ENCODE measurements at regions not wholly inside any gene's neighbourhood (a gene's known extent, or its start where the extent isn't known, plus 50 kb on each side); places are given as distances from the start of the nearest gene placed in this dataset.

DNA sequence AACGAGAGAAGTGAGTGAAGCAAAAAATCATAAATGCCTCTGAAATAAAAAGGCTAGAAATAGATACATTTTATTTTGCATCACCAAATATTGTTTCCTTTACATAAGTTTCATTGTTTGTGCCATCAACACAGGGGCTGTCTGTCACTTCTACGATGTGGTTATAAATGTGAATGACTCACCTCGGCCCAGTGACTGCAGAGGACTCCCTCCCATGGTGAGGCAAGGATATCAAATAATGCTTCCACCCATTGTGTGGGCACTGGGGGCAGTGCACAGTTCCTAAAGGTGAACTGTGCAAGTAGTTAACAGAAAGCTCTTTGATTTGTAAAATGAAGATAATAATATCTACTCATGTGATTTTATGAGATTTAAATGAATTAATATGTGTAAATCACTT is 230.3 kb upstream of the NEIL3 start:
- no peak overlapping the region for H3K4me3 Mint-ChIP-seq
- no peaks in the 10 kb centered on the region for H3K4me1 Mint-ChIP-seq
- no peak overlapping the region for H3K27ac Mint-ChIP-seq
- H3K36me3 Mint-ChIP-seq = no peaks in the 10 kb centered on the region
- H3K9me3 Mint-ChIP-seq = no peaks in the 10 kb centered on the region
- ATAC-seq (no peak), DNase-seq (ENCODE audit: low spot score in 2 of 2) (no peak)

DNA sequence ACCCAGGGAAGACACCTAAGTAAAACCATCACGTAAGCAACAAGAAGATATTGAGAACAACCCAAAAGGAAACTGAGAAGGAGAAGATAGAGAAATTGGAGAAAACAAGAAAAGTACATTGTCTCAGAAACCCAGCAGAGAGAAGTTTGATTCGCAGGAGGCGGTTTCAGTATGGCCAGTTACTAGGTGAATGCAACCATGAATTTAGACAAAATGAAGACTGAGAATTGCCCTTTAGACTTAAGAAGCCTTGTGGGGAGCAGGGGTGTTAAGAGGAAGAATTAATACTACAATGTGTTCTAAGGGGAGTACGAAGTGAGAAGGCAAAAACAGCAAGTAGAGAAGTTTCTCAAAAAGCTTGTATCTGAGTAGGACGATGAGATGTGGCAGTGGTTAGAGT is 229.3 kb upstream of the NEIL3 start:
- DNase-seq (ENCODE audit: low spot score in 2 of 2) = no peak
- Mint-ChIP-seq H3K36me3 (no peaks in the 10 kb centered on the region), H3K27ac (no peak overlapping the region), H3K4me3 (no peak overlapping the region), H3K4me1 (no peaks in the 10 kb centered on the region), H3K9me3 (no peaks in the 10 kb centered on the region)
- ATAC-seq = no peak

DNA sequence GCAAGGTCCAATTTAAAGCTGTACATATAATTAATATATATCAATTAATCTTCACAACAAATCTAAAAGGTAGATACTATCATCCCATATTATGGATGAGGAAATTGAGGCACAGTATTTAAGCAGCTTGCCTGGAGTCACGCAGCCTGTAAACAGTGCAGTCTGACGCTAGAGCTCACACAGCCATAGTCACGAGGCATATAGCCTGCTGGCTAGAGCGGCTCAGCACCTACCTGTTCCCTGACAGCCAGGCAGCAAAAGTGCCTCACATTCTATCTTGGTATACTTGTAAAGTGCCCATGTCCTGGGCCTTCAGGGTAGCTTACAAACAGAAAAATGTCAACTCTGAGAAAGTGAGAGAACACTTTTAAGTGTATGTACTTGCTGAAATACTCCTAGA is 222.6 kb upstream of the NEIL3 start:
- no peaks in the 10 kb centered on the region for H3K9me3 Mint-ChIP-seq
- H3K27ac Mint-ChIP-seq = no peak overlapping the region
- no peaks in the 10 kb centered on the region for H3K36me3 Mint-ChIP-seq
- DNase-seq (ENCODE audit: low spot score in 2 of 2) = no peak
- ATAC-seq = peak; percentile 44
- H3K4me1 Mint-ChIP-seq = no peaks in the 10 kb centered on the region
- H3K4me3 Mint-ChIP-seq = no peak overlapping the region

DNA sequence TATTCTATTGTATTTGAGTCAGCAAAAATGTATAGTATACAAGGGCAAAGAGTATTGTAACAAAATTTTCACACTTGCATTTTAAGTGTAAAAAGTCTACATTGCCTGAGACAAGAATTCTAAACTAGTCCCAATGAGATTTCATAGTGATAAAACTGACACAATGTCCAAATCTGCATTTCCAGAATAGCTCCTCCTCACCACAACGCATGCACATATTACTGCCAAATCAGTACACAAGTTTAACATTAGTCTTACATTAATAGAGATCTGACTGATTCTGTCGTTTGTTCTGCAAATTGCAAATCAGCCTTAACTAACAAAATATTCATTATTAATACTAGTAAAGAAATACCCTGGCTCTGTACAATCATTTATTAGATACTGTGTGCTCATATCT is 222.2 kb upstream of the NEIL3 start:
- no peaks in the 10 kb centered on the region for H3K9me3 Mint-ChIP-seq
- ATAC-seq (no peak), DNase-seq (ENCODE audit: low spot score in 2 of 2) (no peak)
- H3K4me3 Mint-ChIP-seq = no peak overlapping the region
- H3K36me3 Mint-ChIP-seq = no peaks in the 10 kb centered on the region
- no peaks in the 10 kb centered on the region for H3K4me1 Mint-ChIP-seq
- H3K27ac Mint-ChIP-seq = no peak overlapping the region

DNA sequence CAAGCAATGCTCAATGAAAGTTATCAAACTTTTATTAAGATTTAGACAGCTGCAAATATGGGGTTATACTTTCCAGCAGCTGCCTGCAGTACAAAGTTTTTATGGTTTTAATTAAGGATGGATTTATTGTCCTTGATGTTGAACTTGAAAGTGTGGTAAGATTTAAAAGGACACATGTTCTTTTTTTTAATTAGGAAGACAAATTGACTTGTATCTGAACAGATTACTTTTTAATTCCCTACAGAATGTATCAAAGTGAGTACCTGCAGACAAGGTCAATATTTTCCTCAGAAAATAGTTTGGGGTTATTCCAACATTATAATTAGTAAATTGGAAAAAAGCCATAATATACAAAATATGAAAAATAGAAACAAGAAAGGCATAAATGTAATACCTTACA is 218.2 kb upstream of the NEIL3 start:
- H3K4me1 Mint-ChIP-seq = no peaks in the 10 kb centered on the region
- no peak for ATAC-seq
- no peak overlapping the region for H3K27ac Mint-ChIP-seq
- H3K4me3 Mint-ChIP-seq = no peak overlapping the region
- H3K9me3 Mint-ChIP-seq = no peaks in the 10 kb centered on the region
- no peak for DNase-seq (ENCODE audit: low spot score in 2 of 2)
- H3K36me3 Mint-ChIP-seq = no peaks in the 10 kb centered on the region

DNA sequence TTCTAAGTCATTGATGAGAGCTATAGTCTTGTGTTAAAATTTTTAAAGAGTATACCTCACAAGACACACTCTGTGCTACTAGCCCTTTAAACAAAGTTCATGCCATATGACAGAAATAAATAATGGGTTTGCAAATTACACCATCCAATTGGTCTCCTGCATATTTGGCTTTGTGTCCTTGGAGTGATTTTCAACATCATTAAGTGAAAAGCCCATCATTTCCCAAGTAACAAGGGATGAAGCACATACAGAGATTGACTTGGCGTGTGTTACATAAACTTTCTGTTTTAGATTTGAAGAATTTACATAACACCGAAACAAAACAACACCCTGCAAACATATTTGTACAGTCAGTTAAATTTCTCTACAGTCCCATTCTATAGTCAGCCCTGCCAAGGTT is 216.9 kb upstream of the NEIL3 start:
- no peak for ATAC-seq
- H3K4me3 Mint-ChIP-seq = no peak overlapping the region
- H3K9me3 Mint-ChIP-seq = no peaks in the 10 kb centered on the region
- no peaks in the 10 kb centered on the region for H3K4me1 Mint-ChIP-seq
- H3K27ac Mint-ChIP-seq = no peak overlapping the region
- no peaks in the 10 kb centered on the region for H3K36me3 Mint-ChIP-seq
- DNase-seq (ENCODE audit: low spot score in 2 of 2) = no peak

DNA sequence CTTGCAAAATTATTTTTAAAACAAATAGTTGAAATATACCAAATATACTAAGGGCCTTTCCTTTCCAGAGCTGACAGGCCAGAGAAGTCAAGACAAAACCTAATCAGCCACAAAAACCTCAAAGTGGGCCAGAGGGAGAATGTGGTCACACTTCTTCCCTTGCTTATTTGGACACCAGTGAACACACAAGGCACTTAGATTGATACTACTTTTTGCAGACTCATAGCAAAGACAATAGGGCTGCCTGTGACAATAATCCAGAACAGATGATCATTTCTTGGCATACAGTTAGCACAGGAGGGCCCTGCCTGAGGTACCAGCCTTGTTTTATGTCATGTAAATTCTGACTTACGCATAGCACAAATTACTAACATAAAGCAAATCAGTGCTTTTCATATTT is 215.7 kb upstream of the NEIL3 start:
- H3K36me3 Mint-ChIP-seq = no peaks in the 10 kb centered on the region
- H3K27ac Mint-ChIP-seq = no peak overlapping the region
- ATAC-seq (no peak), DNase-seq (ENCODE audit: low spot score in 2 of 2) (no peak)
- H3K4me1 Mint-ChIP-seq = no peaks in the 10 kb centered on the region
- no peak overlapping the region for H3K4me3 Mint-ChIP-seq
- H3K9me3 Mint-ChIP-seq = no peaks in the 10 kb centered on the region

DNA sequence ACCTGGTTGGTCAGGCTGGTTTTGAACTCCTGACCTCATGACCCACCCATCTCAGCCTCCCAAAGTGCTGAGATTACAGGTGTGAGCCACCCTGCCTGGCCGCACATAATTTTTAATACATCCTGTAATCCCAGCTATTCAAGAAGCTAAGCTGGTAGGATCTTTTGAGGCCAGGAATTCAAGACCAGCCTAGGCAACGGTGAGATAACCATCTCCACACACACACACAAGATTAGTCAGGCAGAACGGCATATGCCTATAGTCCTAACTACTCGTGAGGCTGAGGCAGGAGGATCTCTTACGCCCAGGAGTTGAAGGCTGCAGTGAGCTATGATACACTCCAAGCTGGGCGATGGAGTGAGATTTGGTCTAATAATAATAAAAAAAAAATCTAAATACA is 212.4 kb upstream of the NEIL3 start:
- no peaks in the 10 kb centered on the region for H3K9me3 Mint-ChIP-seq
- ATAC-seq = no peak
- no peaks in the 10 kb centered on the region for H3K36me3 Mint-ChIP-seq
- no peaks in the 10 kb centered on the region for H3K4me1 Mint-ChIP-seq
- H3K27ac Mint-ChIP-seq = no peak overlapping the region
- DNase-seq (ENCODE audit: low spot score in 2 of 2) = no peak
- no peak overlapping the region for H3K4me3 Mint-ChIP-seq

DNA sequence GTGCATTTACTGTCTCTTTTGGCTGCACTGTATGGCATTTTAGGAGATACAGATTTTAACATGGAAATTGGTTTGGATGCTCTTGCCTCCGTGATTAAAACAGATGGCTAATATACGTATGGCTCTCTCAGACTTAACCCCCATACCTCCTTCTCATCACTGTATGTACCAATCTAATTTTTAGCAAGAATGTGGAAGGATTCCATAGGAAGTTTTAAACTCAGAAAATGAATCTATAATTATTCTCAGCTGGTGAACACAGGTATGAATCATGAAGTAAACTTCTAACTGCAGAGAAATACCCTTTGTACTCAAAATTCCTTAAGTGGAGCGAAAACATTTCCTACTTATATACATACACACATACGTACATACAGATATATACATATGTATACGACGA is 210.5 kb upstream of the NEIL3 start:
- DNase-seq (ENCODE audit: low spot score in 2 of 2) (no peak), ATAC-seq (no peak)
- no peak overlapping the region for H3K4me3 Mint-ChIP-seq
- H3K4me1 Mint-ChIP-seq = no peaks in the 10 kb centered on the region
- H3K27ac Mint-ChIP-seq = no peak overlapping the region
- H3K36me3 Mint-ChIP-seq = no peaks in the 10 kb centered on the region
- no peaks in the 10 kb centered on the region for H3K9me3 Mint-ChIP-seq

DNA sequence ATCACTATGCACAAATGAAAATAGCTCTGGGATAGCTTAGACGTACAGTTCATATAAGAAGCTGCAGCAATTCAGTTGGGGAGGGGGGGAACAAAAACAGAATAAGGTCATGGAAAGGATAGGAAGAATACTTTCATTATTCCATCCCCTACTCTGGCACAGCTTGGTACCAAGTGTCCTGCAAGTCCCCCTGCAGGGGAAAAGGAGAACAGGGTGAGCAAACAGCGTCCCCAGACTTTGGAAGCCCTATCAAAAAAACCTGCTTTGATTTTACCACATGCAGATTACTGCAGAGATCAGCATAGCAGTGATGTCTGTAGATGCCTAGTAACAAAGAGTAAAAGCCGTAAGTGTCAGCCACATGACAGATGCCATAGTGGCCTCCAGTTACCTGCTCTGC is 209.4 kb upstream of the NEIL3 start:
- DNase-seq (ENCODE audit: low spot score in 2 of 2) (no peak), ATAC-seq (no peak)
- H3K4me3 Mint-ChIP-seq = no peak overlapping the region
- no peaks in the 10 kb centered on the region for H3K9me3 Mint-ChIP-seq
- H3K36me3 Mint-ChIP-seq = no peaks in the 10 kb centered on the region
- no peaks in the 10 kb centered on the region for H3K4me1 Mint-ChIP-seq
- H3K27ac Mint-ChIP-seq = no peak overlapping the region

DNA sequence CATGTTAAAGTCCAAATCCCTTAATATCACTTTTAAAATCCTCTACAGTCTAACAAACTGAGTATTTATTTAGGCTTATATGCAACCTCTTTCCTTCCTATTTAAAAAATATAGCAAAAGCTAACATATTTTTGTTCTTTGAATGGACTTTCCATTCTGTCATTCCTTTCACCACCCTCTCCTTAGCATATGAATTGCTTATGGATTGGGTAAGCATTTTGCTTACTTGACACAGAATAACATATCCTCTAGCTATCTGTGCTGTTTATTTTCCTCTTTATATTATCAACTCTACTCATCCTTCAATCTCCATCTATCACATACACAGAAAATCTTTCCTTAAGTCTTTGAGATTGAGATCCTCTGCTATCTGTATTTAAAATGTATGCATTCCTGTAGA is 206.1 kb upstream of the NEIL3 start:
- no peak overlapping the region for H3K27ac Mint-ChIP-seq
- no peaks in the 10 kb centered on the region for H3K9me3 Mint-ChIP-seq
- H3K4me3 Mint-ChIP-seq = no peak overlapping the region
- ATAC-seq (no peak), DNase-seq (ENCODE audit: low spot score in 2 of 2) (no peak)
- no peaks in the 10 kb centered on the region for H3K4me1 Mint-ChIP-seq
- no peaks in the 10 kb centered on the region for H3K36me3 Mint-ChIP-seq

DNA sequence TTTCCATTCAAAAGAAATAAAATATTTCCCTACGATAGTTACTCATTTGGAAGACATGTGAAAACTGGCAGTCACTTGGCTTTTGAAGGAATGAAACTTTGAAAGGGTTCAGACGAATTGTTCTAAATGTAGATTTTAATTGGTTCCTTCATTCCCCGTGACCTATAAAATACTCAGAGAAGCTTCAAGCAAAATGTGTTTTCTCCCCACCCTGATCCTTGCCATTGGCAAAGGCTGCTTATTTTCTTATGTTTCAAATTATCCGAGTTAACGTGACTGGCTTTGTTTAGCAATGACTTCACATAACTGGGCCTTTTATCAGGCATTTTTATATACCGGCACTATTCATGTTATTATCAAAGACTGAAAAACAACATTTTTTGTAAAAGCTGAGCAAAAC is 204.1 kb upstream of the NEIL3 start:
- no peaks in the 10 kb centered on the region for H3K4me1 Mint-ChIP-seq
- H3K36me3 Mint-ChIP-seq = no peaks in the 10 kb centered on the region
- no peak overlapping the region for H3K27ac Mint-ChIP-seq
- no peak overlapping the region for H3K4me3 Mint-ChIP-seq
- no peaks in the 10 kb centered on the region for H3K9me3 Mint-ChIP-seq
- DNase-seq (ENCODE audit: low spot score in 2 of 2) (no peak), ATAC-seq (no peak)

DNA sequence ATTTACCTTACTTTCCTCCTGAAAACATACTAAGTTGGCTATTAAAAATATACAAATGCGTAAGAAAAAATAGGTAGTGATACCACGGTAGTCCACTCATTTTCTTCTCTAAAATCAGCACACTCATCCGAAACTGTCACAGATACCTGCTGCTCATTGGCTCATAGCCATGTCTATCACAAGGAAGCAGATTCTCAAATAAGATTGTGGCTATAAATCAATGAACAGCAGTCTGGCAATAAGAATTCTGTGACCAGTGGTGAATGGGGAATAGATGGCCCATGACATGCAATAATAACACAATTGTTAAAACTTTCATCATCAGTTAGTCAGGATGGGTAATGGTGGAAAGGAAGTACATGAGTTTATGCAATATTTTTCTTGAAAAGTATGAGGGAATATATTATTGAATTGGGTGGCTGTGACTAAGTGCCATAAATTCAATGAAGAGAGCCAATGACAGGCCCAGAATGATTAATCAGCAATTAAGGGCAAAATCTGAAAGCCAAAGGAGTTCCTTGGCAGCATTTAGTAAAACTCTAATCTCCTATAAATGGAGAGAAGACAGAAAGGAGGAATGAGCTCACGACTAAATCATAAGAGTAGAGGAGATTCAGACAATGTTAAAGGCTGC is 202.3 kb upstream of the NEIL3 start:
- no peak overlapping the region for H3K4me3 Mint-ChIP-seq
- H3K9me3 Mint-ChIP-seq = no peaks in the 10 kb centered on the region
- H3K36me3 Mint-ChIP-seq = no peaks in the 10 kb centered on the region
- ATAC-seq (no peak), DNase-seq (ENCODE audit: low spot score in 2 of 2) (no peak)
- H3K4me1 Mint-ChIP-seq = no peaks in the 10 kb centered on the region
- no peak overlapping the region for H3K27ac Mint-ChIP-seq

DNA sequence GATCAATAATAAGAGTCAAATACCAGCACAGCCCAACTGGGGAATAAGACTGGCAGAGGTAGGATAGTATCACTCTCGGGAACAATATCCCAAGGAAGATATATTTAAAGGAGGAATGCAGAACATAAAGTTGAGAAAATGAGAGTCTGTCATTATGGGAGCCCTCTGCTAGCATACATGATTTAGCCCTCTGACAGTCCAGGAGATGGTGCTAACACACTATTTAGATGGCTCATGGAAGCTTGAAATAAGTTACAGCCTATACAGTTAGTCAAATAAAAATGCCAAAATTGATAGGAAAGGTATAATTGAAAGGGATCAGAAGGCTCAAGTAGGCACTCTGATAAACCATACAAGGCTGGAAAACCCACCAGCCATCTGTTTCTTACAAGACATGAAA is 201.0 kb upstream of the NEIL3 start:
- Mint-ChIP-seq H3K36me3 (no peaks in the 10 kb centered on the region), H3K4me3 (no peak overlapping the region), H3K27ac (no peak overlapping the region), H3K4me1 (no peaks in the 10 kb centered on the region), H3K9me3 (no peaks in the 10 kb centered on the region)
- DNase-seq (ENCODE audit: low spot score in 2 of 2) (no peak), ATAC-seq (peak; percentile 48)

DNA sequence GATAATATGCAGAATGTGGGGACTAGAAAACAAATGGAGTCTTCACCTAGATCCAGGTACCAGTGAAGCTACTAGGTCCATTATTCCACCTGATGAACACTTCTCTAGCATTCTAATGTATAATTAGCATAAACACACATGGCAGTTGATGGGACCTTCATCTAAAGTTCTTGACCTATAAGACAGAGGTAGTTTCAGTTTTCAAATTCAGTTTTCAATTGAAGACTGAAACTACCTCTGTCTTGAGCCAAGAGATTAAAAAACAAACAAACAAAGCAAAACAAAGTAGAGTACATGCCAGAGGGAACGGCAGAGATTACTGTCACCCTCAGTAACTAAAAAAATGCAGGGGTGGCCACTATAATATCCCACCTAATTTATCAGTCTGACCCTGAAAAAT is 199.9 kb upstream of the NEIL3 start:
- H3K27ac Mint-ChIP-seq = no peak overlapping the region
- no peak overlapping the region for H3K4me3 Mint-ChIP-seq
- DNase-seq (ENCODE audit: low spot score in 2 of 2) = no peak
- no peak for ATAC-seq
- H3K36me3 Mint-ChIP-seq = no peaks in the 10 kb centered on the region
- no peaks in the 10 kb centered on the region for H3K4me1 Mint-ChIP-seq
- no peaks in the 10 kb centered on the region for H3K9me3 Mint-ChIP-seq

DNA sequence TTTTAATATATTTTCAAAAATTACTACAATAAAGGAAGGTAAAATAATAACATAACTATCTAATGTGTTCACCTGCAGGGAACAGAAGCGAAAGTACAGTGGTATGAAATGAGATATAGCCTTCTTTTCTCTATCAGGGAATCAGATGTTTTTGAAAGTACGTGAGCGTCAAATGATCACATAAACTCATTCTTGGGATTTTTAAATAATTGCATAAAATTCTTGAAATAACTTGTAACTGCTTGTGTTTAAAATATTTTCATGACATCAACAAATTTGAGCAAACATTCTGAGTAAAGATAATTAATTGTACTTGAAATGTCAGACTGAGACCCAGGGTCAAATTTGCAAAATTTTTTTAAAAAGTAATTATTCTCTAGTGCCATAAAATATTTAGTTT is 193.5 kb upstream of the NEIL3 start:
- Mint-ChIP-seq H3K4me1 (no peaks in the 10 kb centered on the region), H3K27ac (no peak overlapping the region), H3K4me3 (no peak overlapping the region), H3K36me3 (no peaks in the 10 kb centered on the region), H3K9me3 (no peaks in the 10 kb centered on the region)
- DNase-seq (ENCODE audit: low spot score in 2 of 2) (no peak), ATAC-seq (no peak)

DNA sequence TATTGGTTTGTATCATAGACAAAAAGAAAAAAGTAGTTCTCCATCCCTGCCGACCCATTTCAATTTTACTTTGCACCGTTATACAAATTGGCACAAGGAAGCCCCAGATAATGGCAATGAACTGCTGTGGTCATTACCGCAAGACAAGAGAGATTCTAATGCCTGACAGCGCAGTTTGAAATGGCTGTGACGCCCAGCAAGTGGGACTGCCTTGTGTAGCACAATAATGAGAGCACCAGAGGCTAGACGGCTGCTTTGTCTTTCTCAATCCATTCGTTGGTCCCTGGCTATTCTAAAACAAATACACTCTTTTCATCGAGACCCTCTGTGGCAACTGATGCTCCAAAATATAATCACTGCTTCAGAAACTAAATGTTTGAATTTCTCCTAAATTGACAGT is 192.4 kb upstream of the NEIL3 start:
- ATAC-seq (no peak), DNase-seq (ENCODE audit: low spot score in 2 of 2) (no peak)
- H3K36me3 Mint-ChIP-seq = no peaks in the 10 kb centered on the region
- H3K9me3 Mint-ChIP-seq = no peaks in the 10 kb centered on the region
- H3K4me1 Mint-ChIP-seq = no peaks in the 10 kb centered on the region
- no peak overlapping the region for H3K4me3 Mint-ChIP-seq
- no peak overlapping the region for H3K27ac Mint-ChIP-seq

Measured in stimulated activated effector memory CD8-positive, alpha-beta T cell treated with anti-CD3 and anti-CD28 coated beads, Interleukin-12 subunit alpha, Interleukin-12 subunit beta, amount 100 ng/mL, for 72 hours (primary cell).